Esophagus mucosa (tissue), 1 donor: ENCODE measurements at regions not wholly inside any gene's neighbourhood (a gene's known extent, or its start where the extent isn't known, plus 50 kb on each side); places are given as distances from the start of the nearest gene placed in this dataset.
"Not testable (repeated sequence)": the region's sequence is repeated elsewhere in the genome, so short reads cannot be mapped to it uniquely, and the experiment has no call there.

Source experiments
- ATAC-seq: fragments of 200-7000 bp; cut with Tn5 transposase; one replicate; pipeline ENCODE4 v1.9.1; 2020
- donor health status: DM: yes; HTN: yes; CAD: no.

DNA sequence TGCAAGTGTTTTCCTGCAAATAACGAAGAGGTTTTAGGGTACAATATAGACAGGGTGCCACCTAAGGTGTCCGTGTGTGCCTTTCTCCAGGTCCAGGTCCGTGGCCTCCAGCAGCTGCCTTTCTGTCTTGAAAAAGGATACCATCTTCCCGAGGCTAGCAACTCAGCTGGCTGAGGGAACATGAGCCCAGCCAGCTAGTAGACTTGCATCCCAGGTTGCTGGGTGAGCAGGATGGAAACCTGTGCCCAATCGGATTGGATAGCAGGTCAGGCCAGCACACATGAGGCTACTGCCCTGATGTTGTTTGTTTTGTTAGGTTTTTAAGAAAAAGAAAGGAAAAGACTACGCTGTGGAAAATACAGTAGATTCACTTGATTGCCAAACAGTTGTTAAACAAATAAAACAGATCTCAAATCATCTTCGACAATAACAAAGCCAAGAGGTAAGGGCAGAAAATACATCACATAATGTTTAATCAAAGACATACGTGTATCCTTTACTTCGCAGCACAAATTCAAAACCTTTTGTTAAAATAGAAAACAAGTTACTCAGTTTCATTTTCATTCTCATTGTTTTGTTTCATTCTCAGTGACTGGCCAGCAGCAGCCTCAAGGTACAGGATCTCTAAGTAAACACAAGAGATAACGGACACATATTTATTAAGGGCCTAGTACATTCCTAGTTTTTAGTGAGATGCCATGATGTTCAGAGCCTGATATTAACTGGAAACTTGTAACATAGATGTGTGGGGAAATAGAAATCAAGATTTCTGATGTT is 661.2 kb upstream of the NR2F2 start:
- no peak for ATAC-seq

- no peak for ATAC-seq
Measured at GRCh38 chr15:95674031-95674430, 656.5 kb upstream of the NR2F2 start.

DNA sequence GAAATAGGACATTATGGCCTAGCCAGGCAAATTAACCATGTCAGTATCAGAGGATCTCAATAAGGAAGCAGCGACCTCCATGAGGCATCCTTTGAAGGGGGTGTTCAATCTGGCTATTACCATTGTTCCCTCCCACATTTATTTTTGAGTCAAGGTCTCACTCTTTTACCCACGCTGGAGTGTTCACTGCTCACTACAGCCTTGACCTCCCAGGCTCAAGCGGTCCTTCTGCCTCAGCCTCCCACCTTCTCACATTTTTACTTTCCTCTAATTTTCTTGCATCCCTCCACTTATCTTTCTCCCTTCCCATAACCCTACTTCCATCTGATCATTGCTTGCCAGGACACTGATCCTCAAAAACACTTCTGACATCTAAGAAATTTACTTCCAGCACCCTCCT is 654.0 kb upstream of the NR2F2 start:
- no peak for ATAC-seq

DNA sequence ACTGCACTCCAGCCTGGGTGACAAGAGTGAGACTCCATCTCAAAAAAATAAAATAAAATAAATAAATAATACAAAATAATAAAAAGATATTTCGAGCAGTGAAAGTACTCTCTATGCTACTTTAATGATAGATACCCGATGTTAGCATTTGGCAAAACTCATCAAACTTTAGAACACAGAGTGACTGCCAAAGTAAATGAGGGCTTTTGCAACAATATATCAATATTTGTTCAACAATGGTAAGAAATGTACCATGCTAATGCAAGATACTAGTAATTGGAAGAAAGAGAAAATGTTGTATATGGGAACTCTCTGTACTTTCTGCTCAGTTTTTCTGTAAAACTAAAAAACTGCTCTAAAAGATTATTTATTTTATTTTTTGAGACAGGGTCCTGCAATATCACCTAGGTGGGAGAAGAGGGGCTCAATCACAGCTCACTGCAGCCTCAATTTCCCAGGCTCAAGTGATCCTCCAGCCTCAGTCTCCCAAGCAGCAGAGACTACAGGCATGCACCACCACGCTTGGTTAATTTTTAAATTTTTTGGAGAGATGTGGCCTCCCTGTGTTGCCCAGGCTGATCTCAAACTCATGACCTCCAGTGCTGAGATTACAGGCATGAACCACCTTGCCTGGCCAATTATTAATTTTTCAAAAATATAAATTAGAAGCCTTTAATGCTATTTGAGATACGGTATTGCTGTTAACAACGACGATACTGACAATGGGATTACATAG is 650.5 kb upstream of the NR2F2 start:
- ATAC-seq: no peak

DNA sequence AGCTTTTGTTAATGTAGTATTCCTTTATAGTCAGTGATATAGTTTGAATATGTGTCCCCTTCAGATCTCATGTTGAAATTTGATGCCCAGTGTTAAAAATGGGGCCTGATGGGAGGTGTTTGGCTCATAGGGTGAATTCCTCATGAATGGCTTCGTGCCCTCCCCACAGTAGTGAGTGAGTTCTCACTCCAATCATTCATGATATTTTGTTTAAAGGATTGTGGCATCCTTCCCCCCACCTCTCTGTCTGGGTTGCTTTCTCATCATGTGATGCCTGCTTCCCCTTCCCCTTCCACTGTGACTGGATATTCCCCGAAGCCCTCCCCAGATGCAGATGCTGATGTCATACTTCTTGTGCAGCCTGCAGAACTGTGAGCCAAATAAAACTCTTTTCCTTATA is 649.8 kb upstream of the NR2F2 start:
- no peak for ATAC-seq

DNA sequence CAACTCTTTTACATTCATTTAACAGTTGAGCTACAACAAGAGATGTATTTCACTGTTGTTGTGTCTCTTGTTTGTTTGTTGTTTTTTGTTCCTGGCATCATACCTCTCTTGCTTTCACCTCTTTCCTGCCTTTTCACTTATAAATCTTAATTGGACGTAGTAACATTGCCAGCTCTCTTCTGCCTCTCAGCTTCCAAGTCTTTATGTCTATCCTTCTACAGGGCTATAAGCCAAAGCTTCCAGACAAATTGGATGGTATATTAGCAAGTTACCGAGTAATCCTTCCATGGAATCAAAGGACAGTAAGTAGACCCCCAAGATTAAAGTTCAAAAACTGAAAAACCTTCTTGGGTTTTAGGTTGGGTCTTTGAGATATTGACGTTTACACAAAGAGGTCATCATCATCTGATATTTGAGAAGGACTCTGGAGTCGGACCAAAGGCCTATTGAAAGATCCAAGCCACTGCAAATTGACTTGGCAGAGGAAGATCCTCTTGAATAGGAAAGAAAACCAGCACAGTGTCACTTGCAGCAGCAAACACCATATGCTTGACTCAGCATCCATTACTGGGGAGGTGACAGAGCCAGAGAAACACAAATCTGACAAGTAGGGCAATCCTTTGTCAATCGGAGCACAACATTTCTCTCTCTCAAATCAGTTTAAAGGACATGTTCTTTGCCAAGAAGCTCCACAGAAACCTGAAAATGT is 648.5 kb upstream of the NR2F2 start:
- no peak for ATAC-seq

GRCh38 chr15:95684126-95684525 is 646.4 kb upstream of the NR2F2 start:
- no peak for ATAC-seq

DNA sequence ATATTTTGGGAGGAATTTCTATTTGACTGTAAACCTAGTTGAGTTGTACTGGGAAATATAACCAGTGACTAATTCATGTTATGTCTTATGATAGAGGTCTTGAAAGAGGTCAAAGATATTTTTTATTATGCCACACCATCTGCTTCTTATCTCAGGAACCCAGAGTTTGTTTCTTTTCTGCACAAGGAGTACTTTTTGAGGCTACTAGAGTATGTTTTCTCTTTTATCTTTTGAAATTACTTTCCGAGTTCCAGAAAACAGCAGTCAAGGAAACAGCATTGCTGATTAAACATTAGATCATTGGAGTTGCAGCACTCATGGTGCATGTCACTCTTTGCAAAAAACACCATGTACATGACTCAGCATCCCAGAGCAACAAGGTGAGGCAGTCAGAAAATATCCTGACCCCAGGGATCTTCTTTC is 645.8 kb upstream of the NR2F2 start:
- ATAC-seq: peak; percentile 67

- no peak for ATAC-seq
Measured at GRCh38 chr15:95687061-95687460, 643.4 kb upstream of the NR2F2 start.

- ATAC-seq: no peak
Measured at GRCh38 chr15:95687686-95688085, 642.8 kb upstream of the NR2F2 start.

GRCh38 chr15:95690631-95691340 is 639.7 kb upstream of the NR2F2 start:
- ATAC-seq: no peak

DNA sequence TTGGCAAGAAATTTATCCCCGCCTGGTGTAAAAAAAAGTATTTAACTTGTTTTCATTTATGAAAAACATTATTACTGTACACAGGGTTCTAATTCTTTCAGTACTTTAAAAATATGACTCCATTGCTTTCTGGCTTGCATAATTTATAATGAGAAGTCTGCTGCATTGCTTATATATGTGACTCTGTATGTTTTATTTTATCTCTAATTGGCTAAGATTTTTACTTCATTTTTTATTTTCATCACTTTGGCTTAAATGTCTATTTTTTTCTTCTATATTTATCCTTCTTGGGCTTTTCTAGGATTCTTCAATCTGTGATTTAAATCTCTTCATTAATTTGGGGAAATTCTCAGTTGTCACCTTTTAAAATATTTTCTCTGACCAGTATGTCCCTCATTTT is 636.6 kb upstream of the NR2F2 start:
- ATAC-seq: no peak

DNA sequence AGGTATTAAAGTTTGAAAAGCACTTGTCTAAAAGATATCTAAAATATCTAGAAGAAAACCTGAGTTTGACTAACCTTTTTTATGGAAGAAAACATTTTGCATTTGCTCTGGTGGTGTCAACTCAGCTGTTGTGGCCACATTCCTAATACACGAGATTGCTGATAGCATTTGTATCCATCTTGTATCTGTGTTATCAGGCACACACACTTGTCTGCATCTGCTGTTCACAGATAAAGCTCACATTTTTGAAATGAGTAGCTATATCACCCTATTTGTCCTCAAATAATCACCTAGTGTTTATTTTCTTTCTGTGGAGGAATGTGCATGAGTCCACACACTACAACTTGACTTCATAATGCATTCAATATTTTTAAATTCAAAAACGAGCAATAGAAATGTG is 632.3 kb upstream of the NR2F2 start:
- no peak for ATAC-seq

DNA sequence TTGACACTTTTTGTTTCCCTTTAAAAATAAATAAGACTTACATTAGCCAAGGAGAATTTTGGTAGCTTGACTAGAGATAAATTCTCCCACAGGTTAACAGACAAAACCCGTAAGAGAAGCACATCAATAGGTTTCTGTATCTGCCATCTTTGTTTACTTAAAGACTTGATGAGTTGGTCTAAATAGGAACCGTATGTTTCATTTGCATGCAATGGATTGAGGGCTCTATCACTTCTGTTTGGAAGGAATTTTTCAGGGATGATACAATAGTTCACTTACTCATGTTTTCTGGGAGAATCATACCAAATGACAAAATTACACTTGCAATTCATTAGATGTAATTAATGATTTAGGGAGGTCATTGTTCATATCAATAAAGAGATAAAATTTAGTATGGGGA is 631.5 kb upstream of the NR2F2 start:
- ATAC-seq: no peak

- ATAC-seq: no peak
Measured at GRCh38 chr15:95699578-95699977, 630.9 kb upstream of the NR2F2 start.

- ATAC-seq: not testable (repeated sequence)
Measured at GRCh38 chr15:95700692-95701091, 629.8 kb upstream of the NR2F2 start.

DNA sequence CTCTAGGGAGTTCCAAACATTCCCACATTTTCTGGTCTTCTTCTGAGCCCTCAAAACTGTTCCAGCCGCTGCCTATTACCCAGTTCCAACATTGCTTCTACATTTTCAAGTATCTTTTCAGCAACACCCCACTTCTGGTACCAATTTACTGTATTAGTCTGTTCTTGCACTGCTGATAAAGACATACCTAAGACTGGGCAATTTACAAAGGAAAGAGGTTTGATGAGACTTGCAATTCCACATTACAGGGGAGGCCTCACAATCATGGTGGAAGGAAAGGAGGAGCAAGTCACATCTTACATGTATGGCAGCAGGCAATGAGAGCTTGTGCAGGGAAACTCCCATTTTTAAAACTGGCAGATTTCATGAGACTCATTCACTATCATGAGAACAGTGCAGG is 629.1 kb upstream of the NR2F2 start:
- no peak for ATAC-seq

- ATAC-seq: no peak
Measured at GRCh38 chr15:95709959-95710695, 620.4 kb upstream of the NR2F2 start.

DNA sequence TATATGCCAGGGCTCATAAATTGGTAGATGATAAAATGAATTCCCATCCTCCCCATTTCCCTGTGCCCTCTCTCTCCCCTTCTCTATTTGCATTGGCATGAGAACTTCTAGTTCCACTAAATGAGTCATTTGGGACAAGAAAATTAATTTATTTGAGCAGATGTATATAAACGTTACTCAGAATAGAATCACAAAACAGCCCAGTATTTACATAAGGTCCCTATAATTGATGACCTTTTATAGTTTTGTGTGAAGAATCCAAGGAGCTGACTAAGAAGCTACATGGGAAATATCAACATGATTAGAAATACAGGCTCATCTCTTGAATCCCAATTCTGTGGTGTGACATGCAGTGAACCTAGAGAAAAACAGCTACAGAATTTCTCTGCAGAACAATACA is 617.7 kb upstream of the NR2F2 start:
- ATAC-seq: no peak

DNA sequence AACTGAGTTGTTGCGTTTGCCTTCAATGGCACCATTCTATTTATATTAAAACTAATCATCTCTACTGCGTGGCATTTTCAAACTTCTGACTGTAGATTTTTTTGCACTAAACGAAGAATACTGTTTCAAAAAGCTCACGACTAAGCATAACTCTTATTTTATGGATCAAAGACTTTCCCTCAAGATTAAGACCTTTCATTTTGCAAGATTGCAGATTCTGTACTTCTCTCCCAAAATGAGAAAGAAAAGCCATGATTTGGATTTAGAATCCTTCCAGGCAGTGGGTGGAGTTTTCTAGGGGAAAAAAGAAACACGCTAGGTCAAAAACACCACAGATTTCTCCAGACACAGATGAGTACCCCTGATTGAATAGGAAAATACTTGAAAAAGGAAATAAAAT is 617.2 kb upstream of the NR2F2 start:
- no peak for ATAC-seq

DNA sequence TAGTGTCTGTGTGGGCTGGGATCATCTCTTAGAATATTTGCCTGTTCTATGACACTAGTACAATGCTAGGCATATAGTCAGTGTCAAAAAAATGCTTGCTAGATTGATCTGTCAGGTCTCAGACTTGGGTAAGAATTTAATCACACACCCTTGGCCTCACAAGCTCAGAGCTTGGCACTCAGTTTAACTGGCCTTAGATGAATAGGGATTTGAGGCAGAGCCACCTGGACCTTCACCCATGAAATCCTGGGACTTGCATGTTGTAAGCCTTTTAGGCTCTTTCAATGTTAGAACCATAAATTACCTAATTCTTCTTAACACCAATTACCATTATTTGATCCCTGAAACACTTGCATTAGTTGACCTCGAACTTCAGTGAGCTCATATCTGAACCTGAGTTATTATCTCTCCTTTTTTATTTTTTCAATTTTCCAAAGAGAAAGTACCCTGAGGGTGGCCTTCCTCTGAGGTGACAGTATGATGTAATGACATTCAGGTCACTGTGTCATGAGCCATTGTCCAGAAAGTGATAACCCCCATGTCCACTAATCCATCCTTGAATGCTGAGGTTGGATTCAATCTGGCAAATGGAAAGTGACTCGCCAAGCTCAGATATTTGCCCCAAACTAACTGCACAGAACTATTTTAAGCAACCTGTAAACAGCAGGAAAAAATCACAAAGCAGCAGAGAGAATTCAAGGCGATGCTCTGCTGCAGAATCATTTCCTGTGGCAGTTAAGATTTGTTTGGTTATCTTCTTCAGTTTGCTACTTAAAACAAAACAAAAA is 615.2 kb upstream of the NR2F2 start:
- ATAC-seq: no peak
